Muscle of leg (tissue), 3 donors: ENCODE measurements at regions not wholly inside any gene's neighbourhood (a gene's known extent, or its start where the extent isn't known, plus 50 kb on each side); places are given as distances from the start of the nearest gene placed in this dataset.

ENCODE experiments used
- DNase-seq: peaks from one replicate; pipeline ENCODE4 v3.0.0; 2013
- H3K27ac ChIP-seq: one replicate; pipeline ENCODE4 v1.5.1; 2013; ENCODE audit warnings: mild to moderate bottlenecking, low read length, control low read depth
- H3K27me3 ChIP-seq: one replicate; pipeline ENCODE4 v1.6.1; 2013; ENCODE audit warnings: low read length; ENCODE audit not compliant: control insufficient read depth, insufficient read depth
- H3K36me3 ChIP-seq: one replicate; pipeline ENCODE4 v1.6.1; 2013; ENCODE audit warnings: low read length; ENCODE audit not compliant: control insufficient read depth, insufficient read depth
- H3K4me1 ChIP-seq: one replicate; pipeline ENCODE4 v1.6.1; 2013; ENCODE audit warnings: low read length; ENCODE audit not compliant: control insufficient read depth, insufficient read depth
- H3K4me3 ChIP-seq: one replicate; pipeline ENCODE4 v1.5.1; 2013; ENCODE audit warnings: low read length, control low read depth
- H3K9me3 ChIP-seq: replicated peaks from 2 replicates; pipeline ENCODE4 v1.6.1; 2013; ENCODE audit warnings: low read depth, low read length; ENCODE audit not compliant: control insufficient read depth
- WGBS: methylation state at CpG from one replicate; pipeline ENCODE4 v1.1.5; 2013; ENCODE audit warnings: missing lambda C conversion rate; ENCODE audit not compliant: insufficient coverage; 5-methylcytosine and 5-hydroxymethylcytosine counted together

DNA sequence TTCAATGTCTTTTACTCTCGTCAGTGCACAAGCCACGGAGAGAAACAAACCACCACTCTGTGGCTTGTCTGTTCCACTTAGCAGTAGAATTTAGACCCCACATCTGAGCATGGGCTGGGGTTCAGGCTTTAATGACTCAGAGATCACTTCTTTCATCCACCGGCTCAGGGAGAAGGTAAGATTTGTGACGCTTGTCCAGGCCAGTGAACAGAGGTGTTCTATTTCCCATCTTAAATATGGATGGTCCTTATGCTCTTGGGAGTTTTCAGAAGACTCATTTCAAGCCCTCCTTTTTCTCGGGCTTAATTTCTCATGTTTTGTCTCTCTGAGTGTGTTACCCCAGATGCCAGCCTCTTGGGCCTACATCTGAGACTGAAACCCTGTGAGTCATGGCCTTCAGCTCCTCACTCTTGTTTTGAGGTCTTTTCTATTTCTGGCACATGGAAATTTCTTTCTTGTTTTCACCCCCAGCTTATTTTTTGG, 127.4 kb upstream of the SFRP2 start:
- H3K9me3 ChIP-seq, result no peaks in the 10 kb centered on the region
- 76% methylated on average over 2 of the region's 5 CpGs for WGBS
- DNase-seq, result no peak
- H3K36me3 ChIP-seq, result no peaks in the 10 kb centered on the region
- H3K4me3 ChIP-seq, result no peak overlapping the region
- no peaks in the 10 kb centered on the region for H3K4me1 ChIP-seq
- H3K27me3 ChIP-seq, result no peaks in the 10 kb centered on the region
- no peak overlapping the region for H3K27ac ChIP-seq

DNA sequence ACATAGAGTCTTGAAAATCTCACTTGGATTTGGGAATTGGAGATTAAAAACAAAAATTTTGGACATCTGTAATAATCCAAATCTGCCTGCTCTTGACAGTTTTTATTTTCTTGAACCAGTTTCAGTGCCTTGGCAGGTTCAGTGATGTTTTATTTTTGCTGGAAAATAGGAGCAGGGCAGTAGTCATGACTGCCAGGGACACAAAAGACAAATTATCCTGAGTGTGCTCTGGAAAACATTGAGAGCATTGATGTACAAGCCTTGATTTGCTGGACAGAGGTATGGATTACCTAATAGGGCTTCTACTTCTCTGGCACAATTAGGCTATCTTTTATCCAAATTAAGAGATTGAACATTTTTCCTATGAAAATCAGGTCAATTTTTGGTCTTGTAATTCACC, 123.4 kb upstream of the SFRP2 start:
- Histone ChIP-seq H3K27ac (no peak overlapping the region), H3K4me3 (no peak overlapping the region), H3K36me3 (no peaks in the 10 kb centered on the region), H3K27me3 (no peaks in the 10 kb centered on the region), H3K9me3 (no peaks in the 10 kb centered on the region), H3K4me1 (no peaks in the 10 kb centered on the region)
- DNase-seq, result peak; percentile 73

DNA sequence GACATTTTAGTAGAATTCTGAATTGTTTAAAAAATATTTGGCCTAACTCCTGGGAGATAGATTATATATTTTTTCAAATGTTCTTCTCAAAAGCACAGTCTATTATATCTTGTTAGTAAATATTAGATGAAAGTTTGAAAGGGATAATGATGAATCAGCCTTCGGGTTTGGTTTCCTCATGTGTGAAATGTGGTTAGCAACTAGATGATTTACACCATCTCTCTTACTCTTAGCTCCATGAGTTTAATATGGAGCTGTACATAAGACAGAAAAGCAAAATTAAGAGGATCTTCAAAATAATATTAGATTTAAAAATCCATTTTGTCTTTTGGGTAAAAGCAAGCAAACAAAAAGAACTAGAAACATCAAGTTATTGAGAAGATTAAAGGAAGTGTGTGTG, 120.8 kb upstream of the SFRP2 start:
- no peaks in the 10 kb centered on the region for H3K9me3 ChIP-seq
- no CpG with 5 or more reads among the region's 1 CpG for WGBS
- no peaks in the 10 kb centered on the region for H3K36me3 ChIP-seq
- peaks cover 4% of the 10 kb centered on the region for H3K4me1 ChIP-seq
- H3K27me3 ChIP-seq, result no peaks in the 10 kb centered on the region
- no peak for DNase-seq
- no peak overlapping the region for H3K4me3 ChIP-seq
- H3K27ac ChIP-seq, result no peak overlapping the region

DNA sequence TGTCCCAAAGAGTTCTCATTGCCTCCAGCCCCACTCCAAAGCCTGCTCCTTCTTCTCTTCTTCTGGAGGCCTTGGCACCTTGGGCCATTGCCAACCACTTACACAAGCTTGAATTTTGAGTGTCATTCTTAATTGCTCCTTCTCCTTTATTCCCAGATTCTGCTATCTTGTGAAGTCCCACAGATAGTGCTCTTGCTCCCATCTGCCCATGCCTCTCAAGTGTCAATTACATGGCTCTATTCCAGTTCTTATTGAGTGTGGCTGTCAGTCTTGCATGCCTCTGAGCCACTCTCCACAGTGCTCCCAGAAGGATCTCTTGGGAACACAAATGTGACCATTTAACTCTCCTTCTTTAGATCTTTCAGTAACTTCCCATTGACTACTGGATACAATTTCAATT, 117.3 kb upstream of the SFRP2 start:
- peak overlapping the region; percentile 23 for H3K27ac ChIP-seq
- no peaks in the 10 kb centered on the region for H3K36me3 ChIP-seq
- H3K27me3 ChIP-seq, result no peaks in the 10 kb centered on the region
- no peak overlapping the region for H3K4me3 ChIP-seq
- H3K9me3 ChIP-seq, result no peaks in the 10 kb centered on the region
- peak; percentile 34 for DNase-seq
- H3K4me1 ChIP-seq, result peaks cover 4% of the 10 kb centered on the region

DNA sequence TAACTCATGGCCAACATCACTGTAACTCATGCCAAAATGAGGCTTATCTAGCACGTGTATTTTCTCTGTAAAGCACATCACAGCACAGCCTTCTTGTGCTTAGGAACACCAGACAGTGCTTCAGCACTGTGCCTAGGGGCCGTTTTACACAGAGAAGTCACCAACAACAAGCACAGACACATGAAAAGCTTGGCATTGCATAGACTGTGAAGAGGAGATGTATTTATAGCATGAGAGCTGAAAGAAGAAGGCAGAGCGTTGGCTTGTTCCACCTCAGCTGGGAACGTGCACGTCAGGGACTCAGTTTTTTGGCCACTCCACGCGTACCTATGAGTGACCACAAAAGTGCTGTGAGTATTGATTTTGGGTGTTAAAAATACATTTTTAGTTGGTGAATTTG, 116.3 kb upstream of the SFRP2 start:
- no peaks in the 10 kb centered on the region for H3K9me3 ChIP-seq
- WGBS, result 39% methylated on average over 3 of the region's 7 CpGs

DNA sequence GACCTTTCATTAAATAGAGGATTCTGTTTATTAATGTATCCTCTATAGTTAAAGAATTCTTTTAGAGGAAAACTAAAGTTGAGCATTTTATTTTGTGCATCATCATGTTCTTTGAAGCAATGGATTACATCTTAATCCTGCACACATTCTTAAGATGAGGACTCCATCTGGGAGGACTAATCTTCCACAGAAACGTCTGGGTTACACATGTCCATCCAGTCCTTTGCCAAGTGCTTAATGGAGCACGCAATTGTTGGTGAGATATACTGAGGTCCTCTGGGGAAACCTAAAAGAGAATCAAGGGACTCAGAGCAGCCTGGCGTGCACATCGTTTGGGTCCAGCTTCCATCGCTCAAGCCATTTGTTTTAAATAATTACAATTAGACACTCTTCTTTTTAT, 115.1 kb upstream of the SFRP2 start:
- H3K4me1 ChIP-seq, result peaks cover 4% of the 10 kb centered on the region
- no peak for DNase-seq
- no peaks in the 10 kb centered on the region for H3K27me3 ChIP-seq
- H3K4me3 ChIP-seq, result no peak overlapping the region
- H3K27ac ChIP-seq, result no peak overlapping the region
- H3K9me3 ChIP-seq, result no peaks in the 10 kb centered on the region
- no CpG with 5 or more reads among the region's 5 CpGs for WGBS
- no peaks in the 10 kb centered on the region for H3K36me3 ChIP-seq

More for the DNA sequence above, 116.3 kb upstream of the SFRP2 start:
- H3K27ac ChIP-seq, result peak overlapping the region; percentile 54
- no peak overlapping the region for H3K4me3 ChIP-seq
- no peaks in the 10 kb centered on the region for H3K27me3 ChIP-seq
- peak; percentile 22 for DNase-seq
- peaks cover 4% of the 10 kb centered on the region for H3K4me1 ChIP-seq
- no peaks in the 10 kb centered on the region for H3K36me3 ChIP-seq

DNA sequence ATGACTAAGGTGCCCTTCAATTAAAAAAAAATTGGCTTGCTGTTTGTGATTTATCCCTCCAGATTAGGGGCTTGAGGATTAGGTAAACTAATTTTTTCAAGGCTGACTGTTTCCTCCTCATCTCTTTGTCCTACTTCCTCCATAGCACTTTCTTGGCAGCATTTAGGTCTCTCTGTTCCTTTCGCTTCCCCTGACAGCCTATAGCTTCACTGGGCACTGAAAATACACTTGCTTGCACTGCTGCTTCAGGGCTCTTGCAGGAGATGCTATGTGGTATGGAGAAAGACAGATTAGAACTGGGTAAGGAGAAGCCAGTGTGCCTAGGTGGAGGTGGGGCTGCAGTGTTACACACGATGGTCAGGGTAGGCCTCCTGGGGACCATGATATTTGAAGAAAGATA, 112.3 kb upstream of the SFRP2 start:
- no peak for DNase-seq
- Histone ChIP-seq H3K27ac (no peak overlapping the region), H3K4me3 (no peak overlapping the region)

DNA sequence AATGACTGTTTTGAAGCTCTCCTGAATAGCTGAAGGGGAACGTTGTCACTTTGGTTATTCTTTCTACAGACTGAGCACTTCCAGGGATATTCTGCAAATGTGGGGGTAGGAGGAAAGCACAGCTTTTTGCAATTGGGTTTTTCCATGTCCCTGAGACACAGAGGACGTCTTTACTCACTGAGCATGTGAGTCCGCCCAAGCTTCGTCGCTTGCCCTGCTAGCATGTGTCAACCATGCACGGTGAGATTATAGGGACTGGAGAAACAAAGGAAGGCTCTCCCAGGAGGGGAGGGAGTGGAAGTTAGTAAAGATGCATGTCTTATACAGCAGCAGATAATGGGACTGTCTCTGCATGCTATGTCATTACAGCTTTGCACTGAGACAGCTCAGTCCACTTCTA, 111.5 kb upstream of the SFRP2 start:
- Histone ChIP-seq H3K27me3 (no peaks in the 10 kb centered on the region), H3K9me3 (no peaks in the 10 kb centered on the region), H3K4me1 (no peaks in the 10 kb centered on the region), H3K27ac (no peak overlapping the region), H3K36me3 (no peaks in the 10 kb centered on the region), H3K4me3 (no peak overlapping the region)
- WGBS, result 62% methylated on average over 6 of the region's 6 CpGs
- no peak for DNase-seq

More for the DNA sequence above, 112.3 kb upstream of the SFRP2 start:
- WGBS, result 55% methylated on average over 1 of the region's 2 CpGs
- Histone ChIP-seq H3K4me1 (peaks cover 4% of the 10 kb centered on the region), H3K36me3 (no peaks in the 10 kb centered on the region), H3K9me3 (no peaks in the 10 kb centered on the region), H3K27me3 (no peaks in the 10 kb centered on the region)

DNA sequence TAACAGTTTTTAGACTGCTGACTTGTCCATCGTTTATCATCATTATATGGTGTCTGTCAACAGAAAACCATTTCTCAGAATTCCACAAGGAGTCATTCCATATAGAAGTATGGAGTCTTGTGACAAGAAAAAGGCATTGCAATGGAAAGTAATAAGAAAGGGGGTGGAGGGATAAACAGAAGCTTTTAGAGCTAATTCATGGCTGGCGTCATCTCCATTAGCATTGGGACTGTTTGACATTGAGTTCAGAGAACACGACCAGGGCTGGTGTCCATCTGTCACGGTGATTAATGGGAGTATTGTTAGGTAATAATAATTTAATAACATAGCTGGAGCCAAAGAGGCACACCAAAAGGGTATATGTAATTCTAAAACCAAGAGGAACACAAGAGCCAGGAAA, 101.9 kb upstream of the SFRP2 start:
- peak; percentile 76 for DNase-seq
- 46% methylated on average over 3 of the region's 4 CpGs for WGBS

DNA sequence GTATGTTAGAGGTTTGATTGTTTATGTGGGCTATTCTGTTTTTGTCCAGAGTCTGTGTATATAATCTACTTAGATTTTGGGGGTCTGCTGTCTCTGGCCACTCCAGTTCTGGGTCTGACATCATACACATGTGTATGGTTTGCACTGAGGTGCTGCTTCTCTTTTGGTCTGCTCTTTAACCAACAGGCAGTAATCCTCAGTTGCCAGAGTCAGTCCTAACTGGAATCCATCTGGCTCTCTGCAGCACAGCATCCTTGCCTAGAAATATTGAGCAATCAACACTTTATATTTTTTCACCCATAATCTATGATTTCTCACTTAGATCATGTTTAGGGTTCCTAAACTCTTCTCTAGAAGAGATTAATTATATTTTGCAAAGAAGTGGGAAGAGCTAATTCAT, 98.3 kb upstream of the SFRP2 start:
- no peaks in the 10 kb centered on the region for H3K4me1 ChIP-seq
- H3K27ac ChIP-seq, result no peak overlapping the region
- no peaks in the 10 kb centered on the region for H3K9me3 ChIP-seq
- H3K27me3 ChIP-seq, result no peaks in the 10 kb centered on the region
- H3K4me3 ChIP-seq, result no peak overlapping the region
- no peak for DNase-seq
- no peaks in the 10 kb centered on the region for H3K36me3 ChIP-seq

More for the DNA sequence above, 101.9 kb upstream of the SFRP2 start:
- Histone ChIP-seq H3K36me3 (no peaks in the 10 kb centered on the region), H3K4me3 (no peak overlapping the region), H3K4me1 (no peaks in the 10 kb centered on the region), H3K9me3 (no peaks in the 10 kb centered on the region), H3K27me3 (no peaks in the 10 kb centered on the region), H3K27ac (no peak overlapping the region)

DNA sequence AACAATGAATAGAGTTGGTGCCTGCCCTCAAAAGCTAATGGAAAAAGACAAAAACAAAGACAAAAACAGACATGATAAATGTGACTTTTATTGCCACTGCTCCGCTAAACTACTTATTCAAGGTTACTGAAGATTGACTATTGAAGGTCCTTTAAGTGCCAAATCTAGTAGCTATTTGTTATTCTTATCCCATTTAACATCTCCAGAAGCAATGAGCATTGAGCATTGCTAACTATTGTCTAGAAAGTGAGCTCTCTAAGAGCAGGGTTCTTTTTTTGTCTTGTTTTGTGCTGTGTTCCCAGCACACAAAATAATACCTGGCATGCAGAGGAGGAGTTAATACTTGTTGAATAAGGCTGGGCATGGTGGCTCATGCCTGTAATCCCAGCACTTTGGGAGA, 95.4 kb upstream of the SFRP2 start:
- no peaks in the 10 kb centered on the region for H3K36me3 ChIP-seq
- peaks cover 21% of the 10 kb centered on the region for H3K9me3 ChIP-seq
- H3K4me3 ChIP-seq, result no peak overlapping the region
- DNase-seq, result no peak
- no peaks in the 10 kb centered on the region for H3K4me1 ChIP-seq
- WGBS, result no CpG with 5 or more reads among the region's 1 CpG
- H3K27ac ChIP-seq, result no peak overlapping the region
- H3K27me3 ChIP-seq, result no peaks in the 10 kb centered on the region
